Thyroid gland (tissue), 4 donors: ENCODE measurements at regions not wholly inside any gene's neighbourhood (a gene's known extent, or its start where the extent isn't known, plus 50 kb on each side); places are given as distances from the start of the nearest gene placed in this dataset.

Experiments
- DNase-seq, 2 donors: peaks; one replicate each; pipeline ENCODE4 v3.0.0-alpha.2; 2019
- H3K27ac ChIP-seq, 3 donors: fragments of 200-600 bp; sonication (generic); 1 replicate in 2 of 3; 2 replicates in 1 of 3; pipeline ENCODE4 v1.5.1; 2016 to 2019; ENCODE audit warnings: mild to moderate bottlenecking in 1 of 3, moderate library complexity in 1 of 3
- H3K27me3 ChIP-seq: fragments of 200-600 bp; sonication (generic); one replicate; pipeline ENCODE4 v1.5.1; 2019
- H3K36me3 ChIP-seq, 2 donors: fragments of 200-600 bp; sonication (generic); one replicate each; pipeline ENCODE4 v1.5.1; 2016 to 2019
- H3K4me1 ChIP-seq, 2 donors: fragments of 200-600 bp; sonication (generic); one replicate each; pipeline ENCODE4 v1.5.1; 2017 to 2019
- H3K4me3 ChIP-seq, 3 donors: fragments of 200-600 bp; sonication (generic); replicated peaks in 1 of 3; 1 replicate in 2 of 3; 2 replicates in 1 of 3; pipeline ENCODE4 v1.5.1; 2016; ENCODE audit warnings: mild to moderate bottlenecking in 1 of 3
- H3K9me3 ChIP-seq: fragments of 200-600 bp; sonication (generic); one replicate; pipeline ENCODE4 v1.5.1; 2017
- POLR2A ChIP-seq, 2 donors: fragments of 450-650 bp; IDR thresholded peaks; one replicate each; pipeline ENCODE4 v1.6.1; 2017; ENCODE audit warnings: antibody characterized with exemption in 2 of 2, mild to moderate bottlenecking in 2 of 2, moderate library complexity in 1 of 2
- WGBS, 2 donors: methylation state at CpG; one replicate each; pipeline ENCODE4 v1.1.5; 2017; 5-methylcytosine and 5-hydroxymethylcytosine counted together
- intact Hi-C: fragments of 100-400 bp; cut with DNase I; formaldehyde crosslinking; loops from one replicate; pipeline ENCODE4 v1.15.1; 2023
- TF ChIP-seq, protein P1 (sequence below), 6 experiments: fragments of 200-600 bp in 3 of 6; fragments of 450-650 bp in 3 of 6; sonication (generic) in 3 of 6; IDR thresholded peaks; one replicate each; pipeline ENCODE4 v1.5.1; 2016 to 2019; ENCODE audit warnings: antibody characterized with exemption in 6 of 6, mild to moderate bottlenecking in 2 of 6, inconsistent platforms in 1 of 6, moderate library complexity in 1 of 6

GRCh38 chr5:39519079-39519478 lies 94.3 kb upstream of the DAB2 start:
- no peak overlapping the region for H3K4me3 ChIP-seq
- intact Hi-C loops, result no loop called here
- H3K9me3 ChIP-seq, result no peaks in the 10 kb centered on the region
- no peak overlapping the region for H3K27ac ChIP-seq
- peaks cover 21 to 22% of the 10 kb centered on the region in 2 donors for H3K4me1 ChIP-seq
- DNase-seq, result no peak
- H3K36me3 ChIP-seq, result no peaks in the 10 kb centered on the region
- TF ChIP-seq, protein P1, sequence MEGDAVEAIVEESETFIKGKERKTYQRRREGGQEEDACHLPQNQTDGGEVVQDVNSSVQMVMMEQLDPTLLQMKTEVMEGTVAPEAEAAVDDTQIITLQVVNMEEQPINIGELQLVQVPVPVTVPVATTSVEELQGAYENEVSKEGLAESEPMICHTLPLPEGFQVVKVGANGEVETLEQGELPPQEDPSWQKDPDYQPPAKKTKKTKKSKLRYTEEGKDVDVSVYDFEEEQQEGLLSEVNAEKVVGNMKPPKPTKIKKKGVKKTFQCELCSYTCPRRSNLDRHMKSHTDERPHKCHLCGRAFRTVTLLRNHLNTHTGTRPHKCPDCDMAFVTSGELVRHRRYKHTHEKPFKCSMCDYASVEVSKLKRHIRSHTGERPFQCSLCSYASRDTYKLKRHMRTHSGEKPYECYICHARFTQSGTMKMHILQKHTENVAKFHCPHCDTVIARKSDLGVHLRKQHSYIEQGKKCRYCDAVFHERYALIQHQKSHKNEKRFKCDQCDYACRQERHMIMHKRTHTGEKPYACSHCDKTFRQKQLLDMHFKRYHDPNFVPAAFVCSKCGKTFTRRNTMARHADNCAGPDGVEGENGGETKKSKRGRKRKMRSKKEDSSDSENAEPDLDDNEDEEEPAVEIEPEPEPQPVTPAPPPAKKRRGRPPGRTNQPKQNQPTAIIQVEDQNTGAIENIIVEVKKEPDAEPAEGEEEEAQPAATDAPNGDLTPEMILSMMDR (IDR thresholded peaks at IDR 0.05), result no peak
- no peak for TF ChIP-seq POLR2A (IDR thresholded peaks at IDR 0.05)
- no peaks in the 10 kb centered on the region for H3K27me3 ChIP-seq

GRCh38 chr5:39518516-39518915 lies 93.7 kb upstream of the DAB2 start:
- H3K4me3 ChIP-seq, result no peak overlapping the region
- no peak overlapping the region for H3K27ac ChIP-seq
- H3K36me3 ChIP-seq, result no peaks in the 10 kb centered on the region
- no peaks in the 10 kb centered on the region for H3K27me3 ChIP-seq
- TF ChIP-seq POLR2A (IDR thresholded peaks at IDR 0.05), result no peak
- TF ChIP-seq, protein P1 (IDR thresholded peaks at IDR 0.05), result no peak
- WGBS, 2 donors, result 30 to 31% methylated on average over 3 of the region's 3 CpGs
- peaks cover 21 to 22% of the 10 kb centered on the region in 2 donors for H3K4me1 ChIP-seq
- no peaks in the 10 kb centered on the region for H3K9me3 ChIP-seq
- intact Hi-C loops, result no loop called here
- DNase-seq, result no peak

GRCh38 chr5:39517800-39518199 lies 93.0 kb upstream of the DAB2 start:
- H3K27ac ChIP-seq, result no peak overlapping the region
- intact Hi-C loops, result no loop called here
- H3K4me3 ChIP-seq, result no peak overlapping the region
- H3K4me1 ChIP-seq, result peaks cover 21 to 22% of the 10 kb centered on the region in 2 donors
- no peaks in the 10 kb centered on the region for H3K36me3 ChIP-seq
- H3K9me3 ChIP-seq, result no peaks in the 10 kb centered on the region
- TF ChIP-seq, protein P1 (IDR thresholded peaks at IDR 0.05), result no peak
- no peak for TF ChIP-seq POLR2A (IDR thresholded peaks at IDR 0.05)
- H3K27me3 ChIP-seq, result no peaks in the 10 kb centered on the region
- DNase-seq, result no peak

DNA sequence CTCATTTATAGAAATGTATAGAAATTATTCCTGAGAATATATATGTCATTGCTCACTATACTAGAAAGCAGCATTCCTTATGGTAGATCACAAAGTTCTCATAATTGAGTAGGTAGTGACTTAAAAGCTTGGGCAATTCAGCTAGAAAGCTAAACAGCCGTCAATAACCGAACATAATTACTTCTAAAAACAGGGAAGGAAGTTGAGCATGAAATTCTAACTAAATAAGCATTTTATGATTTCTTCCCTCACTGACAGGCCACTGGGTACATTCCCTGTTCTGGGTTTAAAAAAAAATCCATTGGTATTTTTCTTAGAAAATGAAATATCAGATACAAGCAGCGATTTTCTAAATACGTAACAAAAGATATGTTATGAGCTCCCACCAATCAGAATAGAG lies 91.1 kb upstream of the DAB2 start:
- DNase-seq, result no peak
- Histone ChIP-seq H3K9me3 (no peaks in the 10 kb centered on the region), H3K36me3 (no peaks in the 10 kb centered on the region), H3K4me3 (no peak overlapping the region), H3K27me3 (no peaks in the 10 kb centered on the region), H3K27ac (no peak overlapping the region), H3K4me1 (peaks cover 21 to 22% of the 10 kb centered on the region in 2 donors)
- intact Hi-C loops, result no loop called here
- WGBS, 2 donors, result 81 to 94% methylated on average over 4 of the region's 4 CpGs
- TF ChIP-seq, protein P1 (IDR thresholded peaks at IDR 0.05), result no peak
- no peak for TF ChIP-seq POLR2A (IDR thresholded peaks at IDR 0.05)

DNA sequence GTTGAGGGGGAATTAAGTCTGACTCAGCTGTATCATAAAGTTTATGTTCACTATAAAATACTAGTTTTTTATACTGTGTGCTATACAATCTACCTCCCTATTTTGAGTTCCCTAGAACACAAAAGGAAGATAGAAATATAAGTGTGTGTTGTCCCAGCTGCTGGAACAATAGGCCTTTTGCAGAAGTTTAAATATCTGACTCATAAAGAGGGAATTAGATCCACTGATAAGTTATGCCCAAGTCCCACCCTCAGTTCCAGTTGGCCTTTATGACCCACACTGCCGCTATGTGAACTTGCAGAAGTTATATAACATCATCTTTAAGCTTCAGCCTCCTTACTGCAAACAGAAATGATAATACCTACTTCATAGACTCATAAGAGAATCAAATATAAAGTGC lies 88.5 kb upstream of the DAB2 start:
- intact Hi-C loops, result no loop called here
- H3K4me3 ChIP-seq, result no peak overlapping the region
- H3K4me1 ChIP-seq, result no peaks in the 10 kb centered on the region
- no peak overlapping the region for H3K27ac ChIP-seq
- TF ChIP-seq, protein P1 (IDR thresholded peaks at IDR 0.05), result no peak
- no peak for TF ChIP-seq POLR2A (IDR thresholded peaks at IDR 0.05)
- 86 to 97% methylated on average over 1 of the region's 1 CpG for WGBS, 2 donors
- no peak for DNase-seq
- no peaks in the 10 kb centered on the region for H3K36me3 ChIP-seq
- no peaks in the 10 kb centered on the region for H3K9me3 ChIP-seq
- H3K27me3 ChIP-seq, result no peaks in the 10 kb centered on the region
